HCT116 (cell line): ENCODE measurements at regions not wholly inside any gene's neighbourhood (a gene's known extent, or its start where the extent isn't known, plus 50 kb on each side); places are given as distances from the start of the nearest gene placed in this dataset.

Experiments
- ATAC-seq: fragments of 200-7000 bp; cut with Tn5 transposase; 2 replicates; pipeline ENCODE4 v1.9.1; 2020; ENCODE audit warnings: mild to moderate bottlenecking, moderate library complexity
- BruUV-seq: library from RNA; stranded (reverse); fragments of 400-500 nt; replicated peaks from 2 replicates; lab custom pipeline; 2021; lab: Mats Ljungman, UMichigan
- CTCF ChIA-PET: fragments of 300-600 bp; sonication (Branson Sonifier 250); formaldehyde crosslinking; loops from one replicate; lab custom pipeline; 2021; ENCODE audit warnings: antibody characterized with exemption; lab: Charles Lee
- POLR2A ChIA-PET: fragments of 300-600, 350-600 bp; sonication (Branson Sonifier 250); formaldehyde crosslinking; loops from one replicate; lab custom pipeline; 2021; ENCODE audit warnings: antibody characterized with exemption; lab: Charles Lee
- RAD21 ChIA-PET, 2 experiments: fragments of 300-600 bp; sonication (Branson Sonifier 250); formaldehyde crosslinking; loops; one replicate each; lab custom pipeline; 2023; ENCODE audit warnings: low total read pairs in 2 of 2; ENCODE audit not compliant: uncharacterized antibody in 2 of 2, unreplicated experiment in 2 of 2, low non-redundant PET in 1 of 2; lab: Charles Lee
- DNase-seq: peaks from one replicate; pipeline ENCODE4 v3.0.0-alpha.2; 2010; ENCODE audit warnings: low read depth, low spot score
- H2AFZ ChIP-seq: fragments of 200-600 bp; shearing (Covaris generic), sonication (generic); 2 replicates; pipeline ENCODE4 v1.6.1; 2017; ENCODE audit warnings: low read depth, mixed run types, mixed read lengths, antibody characterized with exemption, low read length; ENCODE audit not compliant: poor library complexity, severe bottlenecking
- H3K27ac ChIP-seq: 2 replicates; pipeline ENCODE4 v1.5.1; 2012; ENCODE audit warnings: low read depth, low read length
- H3K27me3 ChIP-seq: fragments of 200-600 bp; sonication (generic); 2 replicates; pipeline ENCODE4 v1.6.1; 2016; ENCODE audit warnings: mixed run types, low read length, mixed read lengths; ENCODE audit not compliant: insufficient read depth
- H3K36me3 ChIP-seq, 2 experiments: fragments of 200-500 bp in 1 of 2; fragments of 200-600 bp in 1 of 2; sonication (Bioruptor generic) in 1 of 2; sonication (generic) in 1 of 2; 2 replicates each; pipeline versions ENCODE4 v1.5.1 to v1.6.1; 2014 to 2016; ENCODE audit warnings: low read length in 2 of 2, inconsistent platforms in 1 of 2, mixed read lengths in 1 of 2, mixed run types in 1 of 2; ENCODE audit not compliant: insufficient read depth in 2 of 2, control insufficient read depth in 1 of 2
- H3K4me1 ChIP-seq, 2 experiments: fragments of 200-600 bp in 1 of 2; sonication (generic) in 1 of 2; 2 replicates each; pipeline versions ENCODE4 v1.5.1 to v1.6.1; 2012 to 2017; ENCODE audit warnings: low read length in 2 of 2, inconsistent platforms in 1 of 2, mild to moderate bottlenecking in 1 of 2, mixed read lengths in 1 of 2, mixed run types in 1 of 2, moderate library complexity in 1 of 2; ENCODE audit not compliant: insufficient read depth in 2 of 2, control insufficient read depth in 1 of 2
- H3K4me2 ChIP-seq: fragments of 200-600 bp; sonication (generic); 2 replicates; pipeline ENCODE4 v1.6.1; 2017; ENCODE audit warnings: mixed run types, low read length, mixed read lengths
- H3K4me3 ChIP-seq, 2 experiments: fragments of 200-600 bp in 1 of 2; sonication (generic) in 1 of 2; replicated peaks in 1 of 2; 2 replicates each; pipeline ENCODE4 v1.5.1; 2011 to 2016; ENCODE audit warnings: low read length in 2 of 2, control low read depth in 1 of 2, low read depth in 1 of 2, mild to moderate bottlenecking in 1 of 2, mixed read lengths in 1 of 2, mixed run types in 1 of 2
- H3K79me2 ChIP-seq: fragments of 200-600 bp; sonication (generic); 2 replicates; pipeline ENCODE4 v1.6.1; 2017; ENCODE audit warnings: mild to moderate bottlenecking, mixed run types, low read length, moderate library complexity, mixed read lengths; ENCODE audit not compliant: insufficient read depth
- H3K9ac ChIP-seq: fragments of 200-600 bp; sonication (generic); 2 replicates; pipeline ENCODE4 v1.6.1; 2016; ENCODE audit warnings: low read length, mixed read lengths
- H3K9me2 ChIP-seq: fragments of 200-600 bp; sonication (generic), shearing (Covaris generic); 2 replicates; pipeline ENCODE4 v1.6.1; 2017; ENCODE audit warnings: mixed run types, mild to moderate bottlenecking, moderate library complexity; ENCODE audit not compliant: insufficient read depth
- H3K9me3 ChIP-seq, 2 experiments: fragments of 200-500 bp in 1 of 2; fragments of 200-600 bp in 1 of 2; sonication (Bioruptor generic) in 1 of 2; sonication (generic) in 1 of 2; 2 replicates each; pipeline ENCODE4 v1.6.1; 2014 to 2017; ENCODE audit warnings: low read length in 2 of 2, mixed read lengths in 2 of 2, inconsistent platforms in 1 of 2, low read depth in 1 of 2, mild to moderate bottlenecking in 1 of 2, mixed run types in 1 of 2, moderate library complexity in 1 of 2; ENCODE audit not compliant: control insufficient read depth in 1 of 2, insufficient read depth in 1 of 2
- H4K20me1 ChIP-seq: fragments of 200-600 bp; sonication (generic), shearing (Covaris generic); 2 replicates; pipeline ENCODE4 v1.6.1; 2017; ENCODE audit warnings: mixed run types, mild to moderate bottlenecking, moderate library complexity; ENCODE audit not compliant: insufficient read depth
- CBX3 ChIP-seq: IDR thresholded peaks from 2 replicates; pipeline ENCODE4 v1.6.1; 2012; ENCODE audit warnings: low read depth
- CEBPB ChIP-seq: IDR thresholded peaks from 2 replicates; pipeline ENCODE4 v1.6.1; 2012; ENCODE audit warnings: low read depth
- EZH2phosphoT487 ChIP-seq: fragments of 200-600 bp; IDR thresholded peaks from 2 replicates; pipeline ENCODE4 v1.6.1; 2018; ENCODE audit warnings: antibody characterized with exemption, borderline replicate concordance
- FOSL1 ChIP-seq: IDR thresholded peaks from 2 replicates; pipeline ENCODE4 v1.6.1; 2012; ENCODE audit warnings: low read depth
- POLR2A ChIP-seq: IDR thresholded peaks from 2 replicates; pipeline ENCODE4 v1.7.0; 2011; ENCODE audit warnings: borderline replicate concordance; ENCODE audit not compliant: insufficient read depth, insufficient read length; ENCODE audit errors: extremely low read depth
- POLR2AphosphoS5 ChIP-seq: IDR thresholded peaks from 2 replicates; pipeline ENCODE4 v1.6.1; 2011; ENCODE audit warnings: mild to moderate bottlenecking, low read depth, low read length, moderate library complexity
- RAD21 ChIP-seq: IDR thresholded peaks from 2 replicates; pipeline ENCODE4 v1.6.1; 2012; ENCODE audit warnings: low read depth, mild to moderate bottlenecking
- SIN3A ChIP-seq: IDR thresholded peaks from 2 replicates; pipeline ENCODE4 v1.6.1; 2012; ENCODE audit warnings: low read depth
- SP1 ChIP-seq: IDR thresholded peaks from 2 replicates; pipeline ENCODE4 v1.6.1; 2012; ENCODE audit warnings: low read depth
- SRF ChIP-seq: IDR thresholded peaks from 2 replicates; pipeline ENCODE4 v1.6.1; 2012; ENCODE audit warnings: low read depth
- TCF7L2 ChIP-seq: IDR thresholded peaks from 2 replicates; pipeline ENCODE4 v1.7.0; 2011; ENCODE audit warnings: borderline replicate concordance, inconsistent platforms; ENCODE audit not compliant: insufficient read depth, insufficient read length; ENCODE audit errors: extremely low read depth
- YY1 ChIP-seq: IDR thresholded peaks from 2 replicates; pipeline ENCODE4 v1.6.1; 2011; ENCODE audit warnings: low read length, low read depth, moderate library complexity, mild to moderate bottlenecking; ENCODE audit not compliant: insufficient replicate concordance; ENCODE audit errors: extremely low read depth
- ZBTB33 ChIP-seq: IDR thresholded peaks from 2 replicates; pipeline ENCODE4 v1.6.1; 2011; ENCODE audit warnings: mild to moderate bottlenecking, low read length, moderate library complexity; ENCODE audit not compliant: insufficient replicate concordance; ENCODE audit errors: extremely low read depth
- intact Hi-C: fragments of 100-400 bp; cut with micrococcal nuclease; formaldehyde crosslinking; loops from 2 replicates; pipeline ENCODE4 v1.10.0; 2022
- TF ChIP-seq, protein P1 (sequence below), 3 experiments: fragments of 200-600 bp in 1 of 3; sonication (generic) in 1 of 3; IDR thresholded peaks in 2 of 3; conservative IDR thresholded peaks in 1 of 3; 2 replicates each; pipeline ENCODE4 v1.5.1; 2012 to 2017; ENCODE audit warnings: low read depth in 2 of 3, low read length in 2 of 3, antibody characterized with exemption in 1 of 3, borderline replicate concordance in 1 of 3, control low read depth in 1 of 3, mild to moderate bottlenecking in 1 of 3, mixed read lengths in 1 of 3, mixed run types in 1 of 3, moderate library complexity in 1 of 3; ENCODE audit not compliant: insufficient read depth in 1 of 3
- TF ChIP-seq, protein P2 (sequence below): IDR thresholded peaks from 2 replicates; pipeline ENCODE4 v1.6.1; 2012; ENCODE audit warnings: low read depth
- TF ChIP-seq, protein P3 (sequence below): IDR thresholded peaks from 2 replicates; pipeline ENCODE4 v1.6.1; 2012
- TF ChIP-seq, protein P4 (sequence below): IDR thresholded peaks from 2 replicates; pipeline ENCODE4 v1.6.1; 2012

- ATAC-seq: no peak
- Histone ChIP-seq H3K27me3 (no peaks in the 10 kb centered on the region), H3K9ac (no peak overlapping the region), H3K4me1 (no peaks in the 10 kb centered on the region), H3K36me3 (no peaks in the 10 kb centered on the region), H3K9me3 (no peaks in the 10 kb centered on the region), H3K79me2 (no peaks in the 10 kb centered on the region), H3K27ac (no peak overlapping the region), H3K9me2 (no peaks in the 10 kb centered on the region), H2AFZ (no peak overlapping the region), H3K4me3 (no peak overlapping the region), H3K4me2 (no peak overlapping the region), H4K20me1 (no peaks in the 10 kb centered on the region)
- ChIA-PET RAD21 (interaction anchor here in 1 of 2 experiments (0.7 kb wide), 1 partner anchor 31 kb away, joined by 3 read pairs; no protein-coding TSS in a partner anchor), CTCF (no interaction called here), POLR2A (no interaction called here)
- TF ChIP-seq POLR2AphosphoS5 (no peak), POLR2A (no peak), SP1 (no peak), CBX3 (no peak), EZH2phosphoT487 (no peak), RAD21 (no peak), SIN3A (no peak), CEBPB (no peak), YY1 (no peak), SRF (no peak), ZBTB33 (no peak), FOSL1 (no peak), TCF7L2 (no peak)
- TF ChIP-seq, protein P1, sequence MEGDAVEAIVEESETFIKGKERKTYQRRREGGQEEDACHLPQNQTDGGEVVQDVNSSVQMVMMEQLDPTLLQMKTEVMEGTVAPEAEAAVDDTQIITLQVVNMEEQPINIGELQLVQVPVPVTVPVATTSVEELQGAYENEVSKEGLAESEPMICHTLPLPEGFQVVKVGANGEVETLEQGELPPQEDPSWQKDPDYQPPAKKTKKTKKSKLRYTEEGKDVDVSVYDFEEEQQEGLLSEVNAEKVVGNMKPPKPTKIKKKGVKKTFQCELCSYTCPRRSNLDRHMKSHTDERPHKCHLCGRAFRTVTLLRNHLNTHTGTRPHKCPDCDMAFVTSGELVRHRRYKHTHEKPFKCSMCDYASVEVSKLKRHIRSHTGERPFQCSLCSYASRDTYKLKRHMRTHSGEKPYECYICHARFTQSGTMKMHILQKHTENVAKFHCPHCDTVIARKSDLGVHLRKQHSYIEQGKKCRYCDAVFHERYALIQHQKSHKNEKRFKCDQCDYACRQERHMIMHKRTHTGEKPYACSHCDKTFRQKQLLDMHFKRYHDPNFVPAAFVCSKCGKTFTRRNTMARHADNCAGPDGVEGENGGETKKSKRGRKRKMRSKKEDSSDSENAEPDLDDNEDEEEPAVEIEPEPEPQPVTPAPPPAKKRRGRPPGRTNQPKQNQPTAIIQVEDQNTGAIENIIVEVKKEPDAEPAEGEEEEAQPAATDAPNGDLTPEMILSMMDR (IDR thresholded peaks at IDR 0.05 in 2 of 3, conservative IDR thresholded peaks at IDR 0.05 in 1 of 3; ENCODE audit: borderline replicate concordance in 1 of 3, insufficient read depth in 1 of 3, low read depth in 2 of 3, low read length in 2 of 3): no peak
- TF ChIP-seq, protein P2, sequence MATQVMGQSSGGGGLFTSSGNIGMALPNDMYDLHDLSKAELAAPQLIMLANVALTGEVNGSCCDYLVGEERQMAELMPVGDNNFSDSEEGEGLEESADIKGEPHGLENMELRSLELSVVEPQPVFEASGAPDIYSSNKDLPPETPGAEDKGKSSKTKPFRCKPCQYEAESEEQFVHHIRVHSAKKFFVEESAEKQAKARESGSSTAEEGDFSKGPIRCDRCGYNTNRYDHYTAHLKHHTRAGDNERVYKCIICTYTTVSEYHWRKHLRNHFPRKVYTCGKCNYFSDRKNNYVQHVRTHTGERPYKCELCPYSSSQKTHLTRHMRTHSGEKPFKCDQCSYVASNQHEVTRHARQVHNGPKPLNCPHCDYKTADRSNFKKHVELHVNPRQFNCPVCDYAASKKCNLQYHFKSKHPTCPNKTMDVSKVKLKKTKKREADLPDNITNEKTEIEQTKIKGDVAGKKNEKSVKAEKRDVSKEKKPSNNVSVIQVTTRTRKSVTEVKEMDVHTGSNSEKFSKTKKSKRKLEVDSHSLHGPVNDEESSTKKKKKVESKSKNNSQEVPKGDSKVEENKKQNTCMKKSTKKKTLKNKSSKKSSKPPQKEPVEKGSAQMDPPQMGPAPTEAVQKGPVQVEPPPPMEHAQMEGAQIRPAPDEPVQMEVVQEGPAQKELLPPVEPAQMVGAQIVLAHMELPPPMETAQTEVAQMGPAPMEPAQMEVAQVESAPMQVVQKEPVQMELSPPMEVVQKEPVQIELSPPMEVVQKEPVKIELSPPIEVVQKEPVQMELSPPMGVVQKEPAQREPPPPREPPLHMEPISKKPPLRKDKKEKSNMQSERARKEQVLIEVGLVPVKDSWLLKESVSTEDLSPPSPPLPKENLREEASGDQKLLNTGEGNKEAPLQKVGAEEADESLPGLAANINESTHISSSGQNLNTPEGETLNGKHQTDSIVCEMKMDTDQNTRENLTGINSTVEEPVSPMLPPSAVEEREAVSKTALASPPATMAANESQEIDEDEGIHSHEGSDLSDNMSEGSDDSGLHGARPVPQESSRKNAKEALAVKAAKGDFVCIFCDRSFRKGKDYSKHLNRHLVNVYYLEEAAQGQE: no peak
- TF ChIP-seq, protein P3, sequence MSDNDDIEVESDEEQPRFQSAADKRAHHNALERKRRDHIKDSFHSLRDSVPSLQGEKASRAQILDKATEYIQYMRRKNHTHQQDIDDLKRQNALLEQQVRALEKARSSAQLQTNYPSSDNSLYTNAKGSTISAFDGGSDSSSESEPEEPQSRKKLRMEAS: no peak
- TF ChIP-seq, protein P4, sequence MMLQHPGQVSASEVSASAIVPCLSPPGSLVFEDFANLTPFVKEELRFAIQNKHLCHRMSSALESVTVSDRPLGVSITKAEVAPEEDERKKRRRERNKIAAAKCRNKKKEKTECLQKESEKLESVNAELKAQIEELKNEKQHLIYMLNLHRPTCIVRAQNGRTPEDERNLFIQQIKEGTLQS: no peak
- no TSS peak for BruUV-seq
- intact Hi-C loops: no loop called here
- no peak for DNase-seq
Measured at GRCh38 chr3:127136706-127137105, 56.2 kb upstream of the PRR23E start.
